ENCODE measurements at regions not wholly inside any gene's neighbourhood (a gene's known extent, or its start where the extent isn't known, plus 50 kb on each side); places are given as distances from the start of the nearest gene placed in this dataset.

DNA sequence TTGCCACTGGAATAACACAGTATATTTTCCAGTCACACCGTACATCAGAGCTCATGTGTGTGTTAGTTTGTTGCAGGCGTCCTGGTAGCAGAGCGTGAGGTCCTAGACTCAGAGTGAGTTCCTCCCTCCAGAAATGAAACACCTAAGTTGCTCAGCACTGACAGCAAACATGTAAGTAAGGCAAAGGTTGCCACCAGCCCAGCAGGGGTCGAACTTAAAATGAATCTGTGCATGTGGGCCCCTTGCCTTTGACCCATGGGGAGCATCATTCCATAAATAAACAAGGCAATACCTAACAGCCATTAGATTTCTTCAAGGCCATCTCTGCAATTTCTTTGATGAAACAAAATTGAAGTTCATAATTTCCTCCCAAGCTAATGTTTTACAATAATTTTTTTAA lies 125.3 kb upstream of the ERG start:
- Histone ChIP-seq H3K4me3 (ENCODE audit: low read depth, low read length) (no peak overlapping the region), H3K27me3 (ENCODE audit: control insufficient read depth, insufficient read depth, low read length) (no peaks in the 10 kb centered on the region), H3K36me3 (ENCODE audit: control insufficient read depth, insufficient read depth, low read length) (no peaks in the 10 kb centered on the region)
- DNase-seq (ENCODE audit: low read depth): no peak
- TF ChIP-seq, protein P1, sequence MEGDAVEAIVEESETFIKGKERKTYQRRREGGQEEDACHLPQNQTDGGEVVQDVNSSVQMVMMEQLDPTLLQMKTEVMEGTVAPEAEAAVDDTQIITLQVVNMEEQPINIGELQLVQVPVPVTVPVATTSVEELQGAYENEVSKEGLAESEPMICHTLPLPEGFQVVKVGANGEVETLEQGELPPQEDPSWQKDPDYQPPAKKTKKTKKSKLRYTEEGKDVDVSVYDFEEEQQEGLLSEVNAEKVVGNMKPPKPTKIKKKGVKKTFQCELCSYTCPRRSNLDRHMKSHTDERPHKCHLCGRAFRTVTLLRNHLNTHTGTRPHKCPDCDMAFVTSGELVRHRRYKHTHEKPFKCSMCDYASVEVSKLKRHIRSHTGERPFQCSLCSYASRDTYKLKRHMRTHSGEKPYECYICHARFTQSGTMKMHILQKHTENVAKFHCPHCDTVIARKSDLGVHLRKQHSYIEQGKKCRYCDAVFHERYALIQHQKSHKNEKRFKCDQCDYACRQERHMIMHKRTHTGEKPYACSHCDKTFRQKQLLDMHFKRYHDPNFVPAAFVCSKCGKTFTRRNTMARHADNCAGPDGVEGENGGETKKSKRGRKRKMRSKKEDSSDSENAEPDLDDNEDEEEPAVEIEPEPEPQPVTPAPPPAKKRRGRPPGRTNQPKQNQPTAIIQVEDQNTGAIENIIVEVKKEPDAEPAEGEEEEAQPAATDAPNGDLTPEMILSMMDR (IDR thresholded peaks at IDR 0.05; ENCODE audit: insufficient read depth, low read length, poor library complexity, severe bottlenecking): no peak

DNA sequence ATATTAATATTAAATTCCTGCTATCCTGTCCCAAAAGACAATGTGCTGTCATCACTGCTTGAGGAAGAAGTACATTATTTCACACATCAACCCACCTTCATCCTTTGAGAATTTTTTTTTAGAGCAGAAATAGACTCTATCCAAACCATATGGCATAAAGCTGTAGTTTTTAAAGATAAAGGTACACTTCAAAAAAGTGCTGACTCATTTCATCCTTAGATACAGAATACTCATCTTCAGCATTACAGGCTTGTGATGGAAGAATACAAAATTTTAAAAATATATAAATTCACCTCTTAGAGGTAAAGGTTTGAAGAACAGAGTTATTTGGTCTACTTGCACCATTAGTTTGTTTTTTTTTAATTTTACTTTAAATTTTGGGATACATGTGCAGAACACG lies 126.7 kb upstream of the ERG start:
- no peak overlapping the region for H3K4me3 ChIP-seq (ENCODE audit: low read depth, low read length)
- DNase-seq (ENCODE audit: low read depth): no peak
- H3K27me3 ChIP-seq (ENCODE audit: control insufficient read depth, insufficient read depth, low read length): no peaks in the 10 kb centered on the region
- H3K36me3 ChIP-seq (ENCODE audit: control insufficient read depth, insufficient read depth, low read length): no peaks in the 10 kb centered on the region
- TF ChIP-seq, protein P1 (IDR thresholded peaks at IDR 0.05; ENCODE audit: insufficient read depth, low read length, poor library complexity, severe bottlenecking): no peak

DNA sequence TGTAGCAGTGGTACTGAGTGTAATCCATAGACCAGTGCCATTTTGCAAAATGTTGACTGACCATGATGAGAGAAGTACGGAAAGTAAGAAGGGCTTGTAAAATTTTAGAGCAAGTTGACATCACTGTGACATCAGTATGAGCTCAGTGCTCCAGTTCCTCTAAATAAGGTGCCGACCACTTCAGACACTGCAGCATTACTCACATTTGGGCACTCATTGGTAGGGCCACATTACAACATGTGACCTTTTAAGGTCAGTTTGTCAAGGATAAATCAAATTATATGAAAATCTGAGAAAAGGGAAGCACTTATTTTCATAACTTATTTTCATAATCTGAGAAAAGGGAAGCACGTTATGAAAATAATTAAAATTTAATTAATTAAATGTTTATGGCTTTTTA lies 128.0 kb upstream of the ERG start:
- TF ChIP-seq, protein P1 (IDR thresholded peaks at IDR 0.05; ENCODE audit: insufficient read depth, low read length, poor library complexity, severe bottlenecking): no peak
- H3K27me3 ChIP-seq (ENCODE audit: control insufficient read depth, insufficient read depth, low read length): no peaks in the 10 kb centered on the region
- no peak overlapping the region for H3K4me3 ChIP-seq (ENCODE audit: low read depth, low read length)
- DNase-seq (ENCODE audit: low read depth): no peak
- no peaks in the 10 kb centered on the region for H3K36me3 ChIP-seq (ENCODE audit: control insufficient read depth, insufficient read depth, low read length)

DNA sequence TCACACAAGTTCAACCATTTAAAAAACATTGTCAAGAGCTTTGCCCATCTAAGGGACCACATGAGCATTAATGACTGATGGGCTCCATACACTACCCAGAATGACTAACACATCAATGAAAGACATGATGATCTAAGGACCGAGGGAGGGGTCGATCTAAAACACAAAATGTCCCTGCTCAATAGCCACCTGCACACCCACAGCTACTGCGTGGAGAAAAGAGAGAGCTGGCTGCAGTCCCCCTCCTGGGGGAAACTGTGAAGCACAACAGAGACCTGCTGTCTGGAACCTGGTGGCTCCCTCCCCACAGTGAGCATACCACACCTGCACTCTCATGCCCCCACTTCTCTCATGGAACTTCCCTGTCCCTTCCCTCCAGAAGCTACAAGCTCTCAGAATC lies 130.1 kb upstream of the ERG start:
- Histone ChIP-seq H3K4me3 (ENCODE audit: low read depth, low read length) (no peak overlapping the region), H3K36me3 (ENCODE audit: control insufficient read depth, insufficient read depth, low read length) (no peaks in the 10 kb centered on the region), H3K27me3 (ENCODE audit: control insufficient read depth, insufficient read depth, low read length) (no peaks in the 10 kb centered on the region)
- no peak for DNase-seq (ENCODE audit: low read depth)
- TF ChIP-seq, protein P1 (IDR thresholded peaks at IDR 0.05; ENCODE audit: insufficient read depth, low read length, poor library complexity, severe bottlenecking): no peak

DNA sequence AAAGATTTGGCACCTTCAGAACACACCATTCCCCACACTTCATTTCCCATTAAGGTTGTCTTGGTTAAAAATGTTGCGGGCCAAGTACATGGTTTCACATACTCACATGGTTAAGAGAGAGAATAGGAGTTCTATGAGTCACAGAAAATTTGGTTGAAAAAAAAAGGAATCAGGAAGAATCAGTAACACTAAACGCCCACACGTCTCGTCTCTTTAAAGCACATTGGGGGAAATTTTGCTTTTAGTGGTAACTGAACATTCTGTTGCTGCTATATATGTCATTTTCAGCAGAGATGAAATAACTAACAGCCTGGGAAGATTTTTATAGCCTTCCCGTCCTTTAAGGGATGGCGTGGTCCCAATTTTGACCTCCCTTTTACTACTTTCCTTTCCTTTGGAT lies 132.9 kb upstream of the ERG start:
- H3K4me3 ChIP-seq (ENCODE audit: low read depth, low read length): no peak overlapping the region
- TF ChIP-seq, protein P1 (IDR thresholded peaks at IDR 0.05; ENCODE audit: insufficient read depth, low read length, poor library complexity, severe bottlenecking): no peak
- H3K27me3 ChIP-seq (ENCODE audit: control insufficient read depth, insufficient read depth, low read length): no peaks in the 10 kb centered on the region
- DNase-seq (ENCODE audit: low read depth): no peak
- no peaks in the 10 kb centered on the region for H3K36me3 ChIP-seq (ENCODE audit: control insufficient read depth, insufficient read depth, low read length)

DNA sequence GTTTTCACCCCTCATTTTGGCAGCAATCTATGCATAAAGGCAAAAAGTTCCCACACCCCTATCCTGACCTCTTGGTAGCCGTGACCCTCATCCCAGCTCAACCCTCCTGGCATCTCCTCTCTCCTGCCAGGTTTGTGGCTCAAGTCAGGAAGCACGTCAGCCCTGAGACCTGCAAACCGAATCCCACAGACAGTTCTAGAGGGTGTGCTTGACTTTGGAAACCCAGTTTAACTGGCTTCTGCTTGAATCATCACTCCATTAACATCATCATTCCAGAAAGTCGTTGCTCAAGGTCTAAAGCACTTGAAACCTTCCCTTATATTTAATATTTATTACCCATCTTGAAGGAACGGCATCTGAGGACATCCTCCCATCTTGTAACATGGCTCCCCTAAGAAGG lies 133.4 kb upstream of the ERG start:
- Histone ChIP-seq H3K36me3 (ENCODE audit: control insufficient read depth, insufficient read depth, low read length) (no peaks in the 10 kb centered on the region), H3K27me3 (ENCODE audit: control insufficient read depth, insufficient read depth, low read length) (no peaks in the 10 kb centered on the region), H3K4me3 (ENCODE audit: low read depth, low read length) (no peak overlapping the region)
- no peak for DNase-seq (ENCODE audit: low read depth)
- TF ChIP-seq, protein P1 (IDR thresholded peaks at IDR 0.05; ENCODE audit: insufficient read depth, low read length, poor library complexity, severe bottlenecking): no peak
